OCI-LY7 (cell line): ENCODE measurements at regions not wholly inside any gene's neighbourhood (a gene's known extent, or its start where the extent isn't known, plus 50 kb on each side); places are given as distances from the start of the nearest gene placed in this dataset.

ENCODE experiments used
- EZH2phosphoT487 ChIP-seq: fragments of 200-600 bp; sonication (generic); IDR thresholded peaks from 2 replicates; pipeline ENCODE4 v1.6.1; 2018; ENCODE audit warnings: low read depth, borderline replicate concordance, mild to moderate bottlenecking, mixed run types, antibody characterized with exemption, low read length, moderate library complexity, mixed read lengths
- TF ChIP-seq, protein P1 (sequence below): fragments of 200-600 bp; sonication (generic); conservative IDR thresholded peaks from 2 replicates; pipeline ENCODE4 v1.5.1; 2014; ENCODE audit warnings: mild to moderate bottlenecking, antibody characterized with exemption, low read length, moderate library complexity, mixed read lengths

DNA sequence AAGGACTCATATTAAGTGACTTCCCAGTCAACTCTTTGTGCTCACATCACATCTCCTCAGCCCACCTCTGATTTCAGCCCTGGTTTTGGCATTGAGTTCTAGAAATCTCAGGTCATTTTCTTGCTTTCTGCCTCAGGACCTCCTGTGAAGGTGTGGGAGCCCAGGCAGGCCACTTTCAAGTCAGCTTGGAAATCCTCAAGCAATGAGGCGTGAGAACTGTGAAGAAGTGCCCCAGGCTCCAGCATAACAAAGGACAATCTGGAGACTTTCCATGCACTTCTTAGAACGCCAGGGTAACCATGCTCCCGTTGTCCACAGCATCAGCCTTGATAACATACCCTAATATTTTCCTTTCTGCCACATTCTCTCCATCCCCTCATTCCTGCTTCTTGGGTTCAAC lies 131.2 kb upstream of the MAP3K1 start:
- TF ChIP-seq, protein P1, sequence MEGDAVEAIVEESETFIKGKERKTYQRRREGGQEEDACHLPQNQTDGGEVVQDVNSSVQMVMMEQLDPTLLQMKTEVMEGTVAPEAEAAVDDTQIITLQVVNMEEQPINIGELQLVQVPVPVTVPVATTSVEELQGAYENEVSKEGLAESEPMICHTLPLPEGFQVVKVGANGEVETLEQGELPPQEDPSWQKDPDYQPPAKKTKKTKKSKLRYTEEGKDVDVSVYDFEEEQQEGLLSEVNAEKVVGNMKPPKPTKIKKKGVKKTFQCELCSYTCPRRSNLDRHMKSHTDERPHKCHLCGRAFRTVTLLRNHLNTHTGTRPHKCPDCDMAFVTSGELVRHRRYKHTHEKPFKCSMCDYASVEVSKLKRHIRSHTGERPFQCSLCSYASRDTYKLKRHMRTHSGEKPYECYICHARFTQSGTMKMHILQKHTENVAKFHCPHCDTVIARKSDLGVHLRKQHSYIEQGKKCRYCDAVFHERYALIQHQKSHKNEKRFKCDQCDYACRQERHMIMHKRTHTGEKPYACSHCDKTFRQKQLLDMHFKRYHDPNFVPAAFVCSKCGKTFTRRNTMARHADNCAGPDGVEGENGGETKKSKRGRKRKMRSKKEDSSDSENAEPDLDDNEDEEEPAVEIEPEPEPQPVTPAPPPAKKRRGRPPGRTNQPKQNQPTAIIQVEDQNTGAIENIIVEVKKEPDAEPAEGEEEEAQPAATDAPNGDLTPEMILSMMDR, result no peak
- no peak for TF ChIP-seq EZH2phosphoT487
